A673 (cell line): ENCODE measurements at regions not wholly inside any gene's neighbourhood (a gene's known extent, or its start where the extent isn't known, plus 50 kb on each side); places are given as distances from the start of the nearest gene placed in this dataset.

Experiments used
- BruUV-seq: library from RNA; stranded (reverse); fragments of 400-500 nt; replicated peaks from 2 replicates; lab custom pipeline; 2021; lab: Mats Ljungman, UMichigan
- CTCF ChIA-PET: fragments of 300-600 bp; sonication (Branson Sonifier 250); formaldehyde crosslinking; loops from one replicate; lab custom pipeline; 2022; ENCODE audit warnings: antibody characterized with exemption; lab: Charles Lee
- POLR2A ChIA-PET: fragments of 300-600 bp; sonication (Branson Sonifier 250); formaldehyde crosslinking; loops from one replicate; lab custom pipeline; 2022; ENCODE audit warnings: antibody characterized with exemption; ENCODE audit not compliant: low non-redundant PET; lab: Charles Lee
- DNase-seq: peaks from one replicate; pipeline ENCODE4 v3.0.0-alpha.2; 2015; ENCODE audit warnings: low spot score
- H3K27ac ChIP-seq: fragments of 200-600 bp; sonication (generic); 2 replicates; pipeline ENCODE4 v1.5.1; 2016; ENCODE audit warnings: mixed run types, low read depth, mild to moderate bottlenecking, mixed read lengths, antibody characterized with exemption, low read length; ENCODE audit not compliant: poor library complexity, severe bottlenecking
- H3K27me3 ChIP-seq: fragments of 200-600 bp; sonication (generic); replicated peaks from 2 replicates; pipeline ENCODE4 v1.6.1; 2017; ENCODE audit warnings: mixed run types, low read depth, mild to moderate bottlenecking, mixed read lengths, antibody characterized with exemption, low read length; ENCODE audit not compliant: insufficient read depth, poor library complexity
- H3K36me3 ChIP-seq: fragments of 200-600 bp; sonication (generic); 2 replicates; pipeline ENCODE4 v1.6.1; 2016; ENCODE audit warnings: mixed run types, mild to moderate bottlenecking, mixed read lengths, antibody characterized with exemption, low read length; ENCODE audit not compliant: insufficient read depth, poor library complexity, severe bottlenecking
- H3K4me1 ChIP-seq: fragments of 200-600 bp; sonication (generic); 2 replicates; pipeline ENCODE4 v1.6.1; 2017; ENCODE audit warnings: mixed run types, mild to moderate bottlenecking, mixed read lengths, antibody characterized with exemption, low read length; ENCODE audit not compliant: insufficient read depth, poor library complexity, severe bottlenecking
- H3K4me3 ChIP-seq: fragments of 200-600 bp; sonication (generic); 2 replicates; pipeline ENCODE4 v1.5.1; 2016; ENCODE audit warnings: low read depth, mixed run types, mild to moderate bottlenecking, mixed read lengths, low read length; ENCODE audit not compliant: poor library complexity, severe bottlenecking
- H3K9me3 ChIP-seq: fragments of 200-600 bp; sonication (generic); 2 replicates; pipeline ENCODE4 v1.6.1; 2016; ENCODE audit warnings: mixed run types, low read depth, mild to moderate bottlenecking, mixed read lengths, antibody characterized with exemption, low read length; ENCODE audit not compliant: poor library complexity, severe bottlenecking
- CTCF ChIP-seq: fragments of 300-800, 200-600 bp; sonication (generic); conservative IDR thresholded peaks from 2 replicates; pipeline ENCODE4 v1.5.1; 2017; ENCODE audit warnings: low read depth, mild to moderate bottlenecking, antibody characterized with exemption, low read length, moderate library complexity, mixed read lengths
- EZH2 ChIP-seq: fragments of 200-600 bp; sonication (generic); IDR thresholded peaks from 2 replicates; pipeline ENCODE4 v1.6.1; 2017; ENCODE audit warnings: borderline replicate concordance, low read depth, mild to moderate bottlenecking, mixed read lengths, antibody characterized with exemption, low read length; ENCODE audit not compliant: poor library complexity, severe bottlenecking
- intact Hi-C: fragments of 100-400 bp; cut with micrococcal nuclease; formaldehyde crosslinking; loops from one replicate; pipeline ENCODE4 v1.10.0; 2022; ENCODE audit not compliant: unreplicated experiment

DNA sequence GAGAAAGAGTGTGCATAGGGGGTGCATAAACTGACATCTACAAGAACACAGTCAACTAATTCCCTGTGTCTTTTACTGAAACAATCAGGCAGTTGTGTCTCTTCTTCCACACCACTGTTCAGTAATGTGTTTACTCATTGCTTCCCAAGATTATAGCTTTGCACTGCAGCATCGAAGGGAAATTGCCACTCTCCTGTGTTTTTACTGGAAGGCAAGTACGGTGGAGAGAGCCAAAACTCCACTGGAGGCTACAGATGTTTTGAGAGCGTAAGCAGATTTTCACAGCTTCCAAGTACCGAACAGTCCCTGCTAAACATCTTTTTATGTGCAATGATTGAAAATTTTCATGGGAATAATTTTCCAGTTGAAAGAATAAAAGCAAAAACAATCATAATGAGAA, 510.5 kb upstream of the AKR1E2 start:
- H3K4me1 ChIP-seq, result no peaks in the 10 kb centered on the region
- no peaks in the 10 kb centered on the region for H3K36me3 ChIP-seq
- H3K4me3 ChIP-seq, result no peak overlapping the region
- no peaks in the 10 kb centered on the region for H3K9me3 ChIP-seq
- TF ChIP-seq EZH2 (no peak), CTCF (no peak)
- H3K27ac ChIP-seq, result no peak overlapping the region
- no TSS peak for BruUV-seq
- intact Hi-C loops, result no loop called here
- ChIA-PET POLR2A (no interaction called here), CTCF (no interaction called here)
- DNase-seq, result no peak
- no peaks in the 10 kb centered on the region for H3K27me3 ChIP-seq

GRCh38 chr10:4313051-4313450, 513.0 kb upstream of the AKR1E2 start:
- H3K4me3 ChIP-seq, result no peak overlapping the region
- ChIA-PET CTCF (no interaction called here), POLR2A (no interaction called here)
- H3K27ac ChIP-seq, result no peak overlapping the region
- H3K9me3 ChIP-seq, result no peaks in the 10 kb centered on the region
- TF ChIP-seq EZH2, result no peak
- TF ChIP-seq CTCF, result no peak
- H3K4me1 ChIP-seq, result no peaks in the 10 kb centered on the region
- no peaks in the 10 kb centered on the region for H3K36me3 ChIP-seq
- no TSS peak for BruUV-seq
- no peak for DNase-seq
- intact Hi-C loops, result no loop called here
- no peaks in the 10 kb centered on the region for H3K27me3 ChIP-seq

GRCh38 chr10:4312051-4312835, 513.8 kb upstream of the AKR1E2 start:
- TF ChIP-seq CTCF (no peak), EZH2 (no peak)
- CTCF ChIA-PET, result no interaction called here
- no peak overlapping the region for H3K27ac ChIP-seq

More at GRCh38 chr10:4312051-4312835, 513.8 kb upstream of the AKR1E2 start:
- no peaks in the 10 kb centered on the region for H3K36me3 ChIP-seq
- intact Hi-C loops, result no loop called here
- no TSS peak for BruUV-seq
- no peaks in the 10 kb centered on the region for H3K27me3 ChIP-seq
- POLR2A ChIA-PET, result no interaction called here
- no peak overlapping the region for H3K4me3 ChIP-seq
- DNase-seq, result no peak
- no peaks in the 10 kb centered on the region for H3K4me1 ChIP-seq
- no peaks in the 10 kb centered on the region for H3K9me3 ChIP-seq
